Bronchial epithelial cell (primary cell): ENCODE measurements at regions not wholly inside any gene's neighbourhood (a gene's known extent, or its start where the extent isn't known, plus 50 kb on each side); places are given as distances from the start of the nearest gene placed in this dataset.

ENCODE experiments used
- DNase-seq: peaks from one replicate; pipeline ENCODE4 v3.0.0-alpha.2; 2010; ENCODE audit warnings: low read depth
- FAIRE-seq: peaks from 2 replicates; lab custom pipeline; 2011; peaks lifted over from hg19 to GRCh38; lab: Jason Lieb, UNC
- H3K27me3 ChIP-seq: 2 replicates; pipeline ENCODE4 v1.5.1; 2011; ENCODE audit warnings: low read length; ENCODE audit not compliant: control insufficient read depth, insufficient read depth
- H3K36me3 ChIP-seq: 2 replicates; pipeline ENCODE4 v1.5.1; 2011; ENCODE audit warnings: low read length; ENCODE audit not compliant: control insufficient read depth, insufficient read depth
- H3K4me3 ChIP-seq: 2 replicates; pipeline ENCODE4 v1.5.1; 2011; ENCODE audit warnings: mild to moderate bottlenecking, low read depth, low read length, control low read depth
- CTCF ChIP-seq: IDR thresholded peaks from 2 replicates; pipeline ENCODE4 v1.5.1; 2011; ENCODE audit warnings: mild to moderate bottlenecking, moderate library complexity, low read length, control low read depth, inconsistent platforms; ENCODE audit not compliant: insufficient read depth, severe bottlenecking

GRCh38 chr2:71950256-71951082, 197.2 kb downstream of the CYP26B1 start:
- no peak overlapping the region for H3K4me3 ChIP-seq
- no peak for TF ChIP-seq CTCF
- no peaks in the 10 kb centered on the region for H3K36me3 ChIP-seq
- DNase-seq (peak; percentile 27), FAIRE-seq (no peak)
- no peaks in the 10 kb centered on the region for H3K27me3 ChIP-seq

GRCh38 chr2:71949537-71949798, 198.2 kb downstream of the CYP26B1 start:
- no peak for TF ChIP-seq CTCF
- FAIRE-seq = no peak

DNA sequence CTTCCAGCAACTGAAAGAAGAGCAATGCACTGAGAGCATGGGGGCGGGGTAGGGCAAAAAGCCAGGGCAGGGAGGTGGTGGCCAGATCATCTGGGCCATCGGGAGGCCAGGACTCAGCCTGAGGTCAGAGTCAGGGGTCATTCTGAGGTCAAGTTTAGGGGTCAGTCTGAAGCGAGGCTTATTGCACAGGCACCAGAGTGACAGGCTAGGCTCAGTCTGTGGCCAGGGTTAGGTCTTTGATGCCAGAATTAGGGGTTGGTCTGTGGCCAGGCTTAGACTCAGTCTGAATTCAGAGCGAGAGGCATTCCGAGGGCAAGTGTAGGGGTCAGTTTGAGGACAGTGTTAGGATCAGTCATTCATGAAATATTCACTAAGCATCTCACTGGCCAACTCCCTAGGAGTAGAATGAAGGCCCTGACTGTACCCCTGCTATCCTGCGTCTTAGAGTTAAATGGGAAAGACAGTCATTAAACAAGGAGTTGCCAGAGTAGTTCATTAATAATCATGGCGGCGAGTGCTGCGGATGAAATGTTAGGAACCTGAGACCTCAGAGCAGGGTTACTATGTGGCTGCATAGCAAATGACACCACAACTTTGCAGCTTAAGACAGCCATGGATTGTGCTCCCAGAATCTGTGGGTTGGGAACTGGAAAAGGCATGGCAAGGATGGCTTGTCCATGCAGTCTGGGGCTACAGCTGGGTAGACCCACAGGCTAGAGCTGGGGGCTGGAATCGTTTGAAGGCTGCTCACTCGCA, 198.7 kb downstream of the CYP26B1 start:
- TF ChIP-seq CTCF = no peak
- FAIRE-seq (peak; percentile 79), DNase-seq (no peak)
- Histone ChIP-seq H3K27me3 (no peaks in the 10 kb centered on the region), H3K4me3 (no peak overlapping the region), H3K36me3 (no peaks in the 10 kb centered on the region)

More at GRCh38 chr2:71949537-71949798, 198.2 kb downstream of the CYP26B1 start:
- H3K36me3 ChIP-seq = no peaks in the 10 kb centered on the region
- H3K27me3 ChIP-seq = no peaks in the 10 kb centered on the region
- no peak overlapping the region for H3K4me3 ChIP-seq
- DNase-seq = no peak

DNA sequence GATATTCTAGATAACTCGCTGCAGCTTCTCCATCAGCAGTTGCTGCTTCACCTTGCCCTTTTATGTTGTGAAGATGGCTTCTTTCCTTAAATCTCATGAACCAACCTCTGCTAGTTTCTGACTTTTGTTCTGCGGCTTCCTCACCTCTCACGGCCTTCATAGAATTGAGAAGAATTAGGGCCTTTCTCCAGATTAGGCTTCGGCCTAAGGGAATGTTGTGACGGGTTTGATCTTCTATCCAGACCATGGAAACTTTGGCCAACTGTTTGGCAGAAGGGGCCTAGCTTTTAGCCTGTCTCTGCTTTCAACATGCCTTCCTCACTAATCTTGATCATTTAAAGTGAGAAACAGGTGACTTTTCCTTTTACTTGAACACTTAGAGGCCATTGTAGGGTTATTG, 199.9 kb downstream of the CYP26B1 start:
- Histone ChIP-seq H3K27me3 (no peaks in the 10 kb centered on the region), H3K4me3 (no peak overlapping the region), H3K36me3 (no peaks in the 10 kb centered on the region)
- no peak for TF ChIP-seq CTCF
- FAIRE-seq (no peak), DNase-seq (no peak)

- Histone ChIP-seq H3K36me3 (no peaks in the 10 kb centered on the region), H3K27me3 (no peaks in the 10 kb centered on the region), H3K4me3 (no peak overlapping the region)
- no peak for DNase-seq
- no peak for FAIRE-seq
- no peak for TF ChIP-seq CTCF
These were observed 202.1 kb downstream of the CYP26B1 start for GRCh38 chr2:71945603-71945959.
